Mesenchymal stem cell (in vitro differentiated cells and primary cell): ENCODE measurements at regions not wholly inside any gene's neighbourhood (a gene's known extent, or its start where the extent isn't known, plus 50 kb on each side); places are given as distances from the start of the nearest gene placed in this dataset.

ENCODE experiments used
- DNase-seq: peaks from one replicate; pipeline ENCODE4 v3.0.0-alpha.2; 2013
- H2AFZ ChIP-seq: one replicate; pipeline ENCODE4 v1.6.1; 2013; ENCODE audit warnings: low read depth, mild to moderate bottlenecking, control low read depth, inconsistent platforms, low read length, moderate library complexity
- H2AK5ac ChIP-seq: 2 replicates; pipeline ENCODE4 v1.6.1; 2013; ENCODE audit warnings: low read length, moderate library complexity, mild to moderate bottlenecking, inconsistent platforms; ENCODE audit not compliant: severe bottlenecking
- H2BK120ac ChIP-seq: one replicate; pipeline ENCODE4 v1.6.1; 2013; ENCODE audit warnings: low read depth, mild to moderate bottlenecking, inconsistent platforms, low read length, moderate library complexity
- H2BK12ac ChIP-seq, 2 experiments: one replicate each; pipeline ENCODE4 v1.6.1; 2013; ENCODE audit warnings: inconsistent platforms in 2 of 2, low read length in 2 of 2, mild to moderate bottlenecking in 2 of 2, moderate library complexity in 2 of 2, control low read depth in 1 of 2
- H2BK15ac ChIP-seq: one replicate; pipeline ENCODE4 v1.6.1; 2013; ENCODE audit warnings: mild to moderate bottlenecking, low read depth, inconsistent platforms; ENCODE audit not compliant: poor library complexity, severe bottlenecking
- H2BK5ac ChIP-seq: 2 replicates; pipeline ENCODE4 v1.6.1; 2013; ENCODE audit warnings: low read depth, mild to moderate bottlenecking, low read length, control low read depth, inconsistent platforms; ENCODE audit not compliant: poor library complexity, severe bottlenecking
- H3K14ac ChIP-seq, 2 experiments: one replicate each; pipeline ENCODE4 v1.6.1; 2013; ENCODE audit warnings: inconsistent platforms in 2 of 2, low read length in 2 of 2, control low read depth in 1 of 2, mild to moderate bottlenecking in 1 of 2, moderate library complexity in 1 of 2
- H3K18ac ChIP-seq, 2 experiments: one replicate each; pipeline ENCODE4 v1.6.1; 2013; ENCODE audit warnings: inconsistent platforms in 2 of 2, low read length in 2 of 2, control low read depth in 1 of 2, low read depth in 1 of 2, mild to moderate bottlenecking in 1 of 2
- H3K23ac ChIP-seq, 2 experiments: one replicate each; pipeline ENCODE4 v1.6.1; 2013; ENCODE audit warnings: inconsistent platforms in 2 of 2, low read length in 2 of 2, mild to moderate bottlenecking in 2 of 2, moderate library complexity in 2 of 2, control low read depth in 1 of 2
- H3K27ac ChIP-seq: 2 replicates; pipeline ENCODE4 v1.5.1; 2013; ENCODE audit warnings: mild to moderate bottlenecking, moderate library complexity, low read length, control low read depth, inconsistent platforms; ENCODE audit not compliant: poor library complexity, severe bottlenecking
- H3K27me3 ChIP-seq, 2 experiments: 2 replicates each; pipeline versions ENCODE4 v1.6.1 to v1.7.0; 2013; ENCODE audit warnings: low read length in 2 of 2, mild to moderate bottlenecking in 2 of 2, moderate library complexity in 2 of 2, control low read depth in 1 of 2, inconsistent platforms in 1 of 2; ENCODE audit not compliant: control insufficient read depth in 1 of 2, insufficient read depth in 1 of 2
- H3K36me3 ChIP-seq, 2 experiments: 2 replicates each; pipeline versions ENCODE4 v1.6.1 to v1.7.0; 2013; ENCODE audit warnings: low read length in 2 of 2, control low read depth in 1 of 2, inconsistent platforms in 1 of 2, low read depth in 1 of 2, mild to moderate bottlenecking in 1 of 2; ENCODE audit not compliant: insufficient read depth in 2 of 2, control insufficient read depth in 1 of 2
- H3K4ac ChIP-seq, 2 experiments: one replicate each; pipeline ENCODE4 v1.6.1; 2013; ENCODE audit warnings: inconsistent platforms in 2 of 2, low read length in 2 of 2, mild to moderate bottlenecking in 2 of 2, moderate library complexity in 2 of 2, control low read depth in 1 of 2, low read depth in 1 of 2
- H3K4me1 ChIP-seq: 2 replicates; pipeline ENCODE4 v1.6.1; 2013; ENCODE audit warnings: low read depth, low read length, control low read depth; ENCODE audit not compliant: control insufficient read depth, insufficient read depth
- H3K4me2 ChIP-seq: 2 replicates; pipeline ENCODE4 v1.6.1; 2013; ENCODE audit warnings: low read length, mild to moderate bottlenecking, inconsistent platforms; ENCODE audit not compliant: poor library complexity, severe bottlenecking
- H3K4me3 ChIP-seq, 2 experiments: 2 replicates each; pipeline versions ENCODE4 v1.5.1 to v1.7.0; 2013; ENCODE audit warnings: low read length in 2 of 2, mild to moderate bottlenecking in 2 of 2, control low read depth in 1 of 2, low read depth in 1 of 2; ENCODE audit not compliant: insufficient read depth in 1 of 2
- H3K79me1 ChIP-seq: replicated peaks from 2 replicates; pipeline ENCODE4 v1.6.1; 2013; ENCODE audit warnings: mild to moderate bottlenecking, control low read depth, low read length, inconsistent platforms; ENCODE audit not compliant: poor library complexity, severe bottlenecking
- H3K9ac ChIP-seq: 2 replicates; pipeline ENCODE4 v1.7.0; 2013; ENCODE audit warnings: mild to moderate bottlenecking, low read length, moderate library complexity
- H3K9me3 ChIP-seq: 2 replicates; pipeline ENCODE4 v1.7.0; 2013; ENCODE audit warnings: mild to moderate bottlenecking, low read length; ENCODE audit not compliant: control insufficient read depth
- H4K8ac ChIP-seq: one replicate; pipeline ENCODE4 v1.6.1; 2013; ENCODE audit warnings: inconsistent platforms, mild to moderate bottlenecking, low read length, moderate library complexity
- H4K91ac ChIP-seq: one replicate; pipeline ENCODE4 v1.6.1; 2013; ENCODE audit warnings: mild to moderate bottlenecking, low read length, inconsistent platforms
- WGBS: methylation state at CpG from one replicate; pipeline ENCODE4 v1.1.7; 2013; ENCODE audit warnings: mixed read lengths; 5-methylcytosine and 5-hydroxymethylcytosine counted together

GRCh38 chr10:58109731-58110130 lies 158.0 kb downstream of the IPMK start:
- Histone ChIP-seq H2BK120ac (no peak overlapping the region), H3K14ac (no peak overlapping the region), H4K8ac (no peak overlapping the region), H3K23ac (no peak overlapping the region), H3K9ac (no peak overlapping the region), H3K18ac (no peak overlapping the region), H3K4me1 (no peaks in the 10 kb centered on the region), H2AK5ac (no peak overlapping the region), H3K4me3 (no peak overlapping the region), H3K27me3 (peaks cover 0 to 42% of the 10 kb centered on the region in 2 experiments), H2AFZ (no peak overlapping the region), H3K9me3 (no peaks in the 10 kb centered on the region), H2BK5ac (no peak overlapping the region), H4K91ac (no peak overlapping the region), H2BK15ac (no peak overlapping the region), H3K79me1 (no peaks in the 10 kb centered on the region), H3K27ac (no peak overlapping the region), H2BK12ac (no peak overlapping the region), H3K4me2 (no peak overlapping the region), H3K4ac (no peak overlapping the region), H3K36me3 (no peaks in the 10 kb centered on the region)
- 80% methylated on average over 2 of the region's 3 CpGs for WGBS
- no peak for DNase-seq

- H3K23ac ChIP-seq, result no peak overlapping the region
- no peaks in the 10 kb centered on the region for H3K4me1 ChIP-seq
- H4K91ac ChIP-seq, result no peak overlapping the region
- no peak overlapping the region for H3K27ac ChIP-seq
- peaks cover 11% of the 10 kb centered on the region for H3K9me3 ChIP-seq
- H2BK5ac ChIP-seq, result no peak overlapping the region
- H2BK12ac ChIP-seq, result no peak overlapping the region
- no peak overlapping the region for H3K14ac ChIP-seq
- H2AFZ ChIP-seq, result no peak overlapping the region
- H3K18ac ChIP-seq, result no peak overlapping the region
- no peaks in the 10 kb centered on the region for H3K79me1 ChIP-seq
- H3K9ac ChIP-seq, result no peak overlapping the region
- H2BK15ac ChIP-seq, result no peak overlapping the region
- peaks cover 0 to 35% of the 10 kb centered on the region in 2 experiments for H3K27me3 ChIP-seq
- no peak overlapping the region for H3K4me2 ChIP-seq
- no peaks in the 10 kb centered on the region for H3K36me3 ChIP-seq
- peak; percentile 45 for DNase-seq
- no peak overlapping the region for H4K8ac ChIP-seq
- no peak overlapping the region for H3K4me3 ChIP-seq
- 65% methylated on average over 2 of the region's 2 CpGs for WGBS
- no peak overlapping the region for H2BK120ac ChIP-seq
- H3K4ac ChIP-seq, result no peak overlapping the region
- no peak overlapping the region for H2AK5ac ChIP-seq
Measured at GRCh38 chr10:58107506-58107905, 160.2 kb downstream of the IPMK start.

GRCh38 chr10:58106211-58107035 lies 161.3 kb downstream of the IPMK start:
- WGBS, result 93% methylated on average over 40 of the region's 40 CpGs
- peaks cover 17% of the 10 kb centered on the region for H3K9me3 ChIP-seq
- H3K9ac ChIP-seq, result no peak overlapping the region
- no peak overlapping the region for H2AK5ac ChIP-seq
- H3K4me3 ChIP-seq, result no peak overlapping the region
- no peak overlapping the region for H3K27ac ChIP-seq
- no peak overlapping the region for H3K4me2 ChIP-seq
- H4K8ac ChIP-seq, result no peak overlapping the region
- H3K18ac ChIP-seq, result no peak overlapping the region
- H4K91ac ChIP-seq, result no peak overlapping the region
- no peaks in the 10 kb centered on the region for H3K79me1 ChIP-seq
- no peak overlapping the region for H2BK5ac ChIP-seq
- no peak overlapping the region for H2BK12ac ChIP-seq
- no peak overlapping the region for H3K14ac ChIP-seq
- H3K23ac ChIP-seq, result no peak overlapping the region
- H3K27me3 ChIP-seq, result peaks cover 0 to 37% of the 10 kb centered on the region in 2 experiments
- DNase-seq, result no peak
- no peak overlapping the region for H3K4ac ChIP-seq
- H2BK120ac ChIP-seq, result no peak overlapping the region
- H2BK15ac ChIP-seq, result no peak overlapping the region
- H3K4me1 ChIP-seq, result no peaks in the 10 kb centered on the region
- no peaks in the 10 kb centered on the region for H3K36me3 ChIP-seq
- H2AFZ ChIP-seq, result peak overlapping the region; percentile 6

- Histone ChIP-seq H3K4me2 (no peak overlapping the region), H2AFZ (no peak overlapping the region), H3K14ac (no peak overlapping the region), H4K8ac (no peak overlapping the region), H3K4me1 (no peaks in the 10 kb centered on the region), H3K9ac (no peak overlapping the region), H2BK15ac (no peak overlapping the region), H3K18ac (no peak overlapping the region), H3K27ac (no peak overlapping the region), H3K4me3 (no peak overlapping the region), H3K27me3 (peaks cover 0 to 30% of the 10 kb centered on the region in 2 experiments), H2BK5ac (no peak overlapping the region), H3K4ac (no peak overlapping the region), H4K91ac (no peak overlapping the region), H3K79me1 (no peaks in the 10 kb centered on the region), H2BK120ac (no peak overlapping the region), H3K36me3 (no peaks in the 10 kb centered on the region), H2AK5ac (no peak overlapping the region), H3K9me3 (peaks cover 17% of the 10 kb centered on the region), H2BK12ac (no peak overlapping the region), H3K23ac (no peak overlapping the region)
- no peak for DNase-seq
Measured at GRCh38 chr10:58104351-58104751, 163.3 kb downstream of the IPMK start.
